Neural crest cell (in vitro differentiated cells): ENCODE measurements at regions not wholly inside any gene's neighbourhood (a gene's known extent, or its start where the extent isn't known, plus 50 kb on each side); places are given as distances from the start of the nearest gene placed in this dataset.

Experiments
- DNase-seq: peaks from one replicate; pipeline ENCODE4 v3.0.0; 2021; ENCODE audit warnings: low read depth, mixed read lengths, low spot score
- H3K27ac Mint-ChIP-seq: one replicate; pipeline ENCODE4 v1.8.0; 2021; ENCODE audit warnings: mild to moderate bottlenecking, mixed read lengths; ENCODE audit not compliant: unreplicated experiment
- H3K27me3 Mint-ChIP-seq: 2 replicates; pipeline ENCODE4 v1.8.0; 2021; ENCODE audit warnings: low read depth, mild to moderate bottlenecking, mixed read lengths
- H3K36me3 Mint-ChIP-seq: 2 replicates; pipeline ENCODE4 v1.8.0; 2021; ENCODE audit warnings: low read depth, mild to moderate bottlenecking, mixed read lengths
- H3K4me1 Mint-ChIP-seq: 2 replicates; pipeline ENCODE4 v1.8.0; 2021; ENCODE audit warnings: mixed read lengths
- H3K4me3 Mint-ChIP-seq: one replicate; pipeline ENCODE4 v1.8.0; 2021; ENCODE audit warnings: mild to moderate bottlenecking, mixed read lengths
- H3K9me3 Mint-ChIP-seq: 2 replicates; pipeline ENCODE4 v1.8.0; 2021; ENCODE audit warnings: mixed read lengths
- TF ChIP-seq, protein P1 (sequence below): fragments of 200-600 bp; sonication (generic); conservative IDR thresholded peaks from 2 replicates; pipeline ENCODE4 v1.5.0; 2021; ENCODE audit warnings: antibody characterized with exemption, mild to moderate bottlenecking

DNA sequence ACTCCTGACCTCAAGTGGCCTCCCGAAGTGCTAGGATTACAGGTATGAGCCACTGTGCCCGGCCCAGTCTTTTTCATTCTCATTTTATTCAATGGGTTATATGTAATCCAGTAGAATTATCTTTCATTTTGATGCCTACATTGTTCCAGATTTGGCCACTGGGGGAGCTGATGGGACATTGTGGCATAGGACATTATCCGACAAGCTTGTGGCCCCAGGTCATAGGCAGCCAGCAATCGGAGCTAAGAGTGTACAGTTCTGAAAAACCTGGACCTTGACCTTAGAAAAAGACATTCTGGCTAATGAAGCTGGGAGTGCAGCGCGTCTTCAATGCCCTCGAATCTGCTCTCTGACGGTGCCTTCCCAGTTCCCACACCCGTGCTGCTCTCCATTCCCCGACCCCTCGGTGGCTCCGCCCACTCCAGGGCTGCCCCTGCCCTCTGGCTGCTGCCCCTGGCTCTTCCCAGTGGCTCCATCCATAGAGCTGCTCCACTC is 108.7 kb downstream of the TEX29 start:
- peaks cover 26% of the 10 kb centered on the region for H3K27me3 Mint-ChIP-seq
- H3K4me1 Mint-ChIP-seq = no peaks in the 10 kb centered on the region
- H3K9me3 Mint-ChIP-seq = peaks cover 9% of the 10 kb centered on the region
- TF ChIP-seq, protein P1, sequence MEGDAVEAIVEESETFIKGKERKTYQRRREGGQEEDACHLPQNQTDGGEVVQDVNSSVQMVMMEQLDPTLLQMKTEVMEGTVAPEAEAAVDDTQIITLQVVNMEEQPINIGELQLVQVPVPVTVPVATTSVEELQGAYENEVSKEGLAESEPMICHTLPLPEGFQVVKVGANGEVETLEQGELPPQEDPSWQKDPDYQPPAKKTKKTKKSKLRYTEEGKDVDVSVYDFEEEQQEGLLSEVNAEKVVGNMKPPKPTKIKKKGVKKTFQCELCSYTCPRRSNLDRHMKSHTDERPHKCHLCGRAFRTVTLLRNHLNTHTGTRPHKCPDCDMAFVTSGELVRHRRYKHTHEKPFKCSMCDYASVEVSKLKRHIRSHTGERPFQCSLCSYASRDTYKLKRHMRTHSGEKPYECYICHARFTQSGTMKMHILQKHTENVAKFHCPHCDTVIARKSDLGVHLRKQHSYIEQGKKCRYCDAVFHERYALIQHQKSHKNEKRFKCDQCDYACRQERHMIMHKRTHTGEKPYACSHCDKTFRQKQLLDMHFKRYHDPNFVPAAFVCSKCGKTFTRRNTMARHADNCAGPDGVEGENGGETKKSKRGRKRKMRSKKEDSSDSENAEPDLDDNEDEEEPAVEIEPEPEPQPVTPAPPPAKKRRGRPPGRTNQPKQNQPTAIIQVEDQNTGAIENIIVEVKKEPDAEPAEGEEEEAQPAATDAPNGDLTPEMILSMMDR = peak; percentile 73
- H3K4me3 Mint-ChIP-seq = no peak overlapping the region
- no peaks in the 10 kb centered on the region for H3K36me3 Mint-ChIP-seq
- H3K27ac Mint-ChIP-seq = no peak overlapping the region
- DNase-seq = peak; percentile 67

GRCh38 chr13:111431206-111431605 is 110.8 kb downstream of the TEX29 start:
- Mint-ChIP-seq H3K4me3 (no peak overlapping the region), H3K27ac (no peak overlapping the region), H3K4me1 (no peaks in the 10 kb centered on the region), H3K9me3 (peaks cover 17% of the 10 kb centered on the region), H3K36me3 (no peaks in the 10 kb centered on the region), H3K27me3 (peaks cover 41% of the 10 kb centered on the region)
- no peak for DNase-seq
- TF ChIP-seq, protein P1 = no peak

- H3K9me3 Mint-ChIP-seq = peaks cover 17% of the 10 kb centered on the region
- TF ChIP-seq, protein P1 = no peak
- no peak overlapping the region for H3K27ac Mint-ChIP-seq
- no peak overlapping the region for H3K4me3 Mint-ChIP-seq
- H3K27me3 Mint-ChIP-seq = peaks cover 41% of the 10 kb centered on the region
- H3K4me1 Mint-ChIP-seq = no peaks in the 10 kb centered on the region
- DNase-seq = no peak
- H3K36me3 Mint-ChIP-seq = no peaks in the 10 kb centered on the region
These were observed 114.2 kb downstream of the TEX29 start for GRCh38 chr13:111434578-111435159.

DNA sequence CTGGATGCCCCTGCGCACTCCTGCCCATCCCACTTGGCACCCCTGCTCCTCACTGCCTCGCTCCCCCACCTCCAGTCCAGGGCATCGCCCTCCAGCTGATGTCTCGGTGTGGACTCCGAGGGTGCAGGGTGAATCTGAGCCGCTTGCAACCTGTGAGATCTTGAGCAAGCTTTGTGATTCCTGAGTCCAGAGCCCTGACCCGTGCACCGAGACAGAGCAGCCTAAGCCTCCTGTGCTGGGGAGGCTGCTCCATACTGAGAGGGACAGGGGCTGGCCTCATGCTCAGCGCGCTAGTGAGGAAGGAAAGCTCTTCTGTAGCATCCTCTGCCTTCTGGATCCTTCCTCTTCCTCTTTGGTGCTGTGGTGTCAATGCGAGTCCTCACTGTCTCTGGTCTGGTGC is 116.0 kb downstream of the TEX29 start:
- TF ChIP-seq, protein P1 = no peak
- no peaks in the 10 kb centered on the region for H3K4me1 Mint-ChIP-seq
- H3K27ac Mint-ChIP-seq = no peak overlapping the region
- peaks cover 17% of the 10 kb centered on the region for H3K9me3 Mint-ChIP-seq
- no peak for DNase-seq
- no peaks in the 10 kb centered on the region for H3K36me3 Mint-ChIP-seq
- H3K27me3 Mint-ChIP-seq = peaks cover 35% of the 10 kb centered on the region
- H3K4me3 Mint-ChIP-seq = no peak overlapping the region

GRCh38 chr13:111437417-111437816 is 117.0 kb downstream of the TEX29 start:
- Mint-ChIP-seq H3K27ac (no peak overlapping the region), H3K9me3 (peaks cover 17% of the 10 kb centered on the region), H3K36me3 (no peaks in the 10 kb centered on the region), H3K4me3 (no peak overlapping the region), H3K4me1 (no peaks in the 10 kb centered on the region), H3K27me3 (peaks cover 30% of the 10 kb centered on the region)
- TF ChIP-seq, protein P1 = no peak
- no peak for DNase-seq
